GM12874 (cell line): ENCODE measurements at regions not wholly inside any gene's neighbourhood (a gene's known extent, or its start where the extent isn't known, plus 50 kb on each side); places are given as distances from the start of the nearest gene placed in this dataset.

ENCODE experiments used
- TF ChIP-seq, protein P1 (sequence below): IDR thresholded peaks from 2 replicates; pipeline ENCODE4 v1.5.1; 2011; ENCODE audit warnings: low read depth, mild to moderate bottlenecking, control low read depth, low read length, moderate library complexity; ENCODE audit not compliant: insufficient read depth

GRCh38 chr1:29645586-29645985, 409.3 kb downstream of the PTPRU start:
- TF ChIP-seq, protein P1, sequence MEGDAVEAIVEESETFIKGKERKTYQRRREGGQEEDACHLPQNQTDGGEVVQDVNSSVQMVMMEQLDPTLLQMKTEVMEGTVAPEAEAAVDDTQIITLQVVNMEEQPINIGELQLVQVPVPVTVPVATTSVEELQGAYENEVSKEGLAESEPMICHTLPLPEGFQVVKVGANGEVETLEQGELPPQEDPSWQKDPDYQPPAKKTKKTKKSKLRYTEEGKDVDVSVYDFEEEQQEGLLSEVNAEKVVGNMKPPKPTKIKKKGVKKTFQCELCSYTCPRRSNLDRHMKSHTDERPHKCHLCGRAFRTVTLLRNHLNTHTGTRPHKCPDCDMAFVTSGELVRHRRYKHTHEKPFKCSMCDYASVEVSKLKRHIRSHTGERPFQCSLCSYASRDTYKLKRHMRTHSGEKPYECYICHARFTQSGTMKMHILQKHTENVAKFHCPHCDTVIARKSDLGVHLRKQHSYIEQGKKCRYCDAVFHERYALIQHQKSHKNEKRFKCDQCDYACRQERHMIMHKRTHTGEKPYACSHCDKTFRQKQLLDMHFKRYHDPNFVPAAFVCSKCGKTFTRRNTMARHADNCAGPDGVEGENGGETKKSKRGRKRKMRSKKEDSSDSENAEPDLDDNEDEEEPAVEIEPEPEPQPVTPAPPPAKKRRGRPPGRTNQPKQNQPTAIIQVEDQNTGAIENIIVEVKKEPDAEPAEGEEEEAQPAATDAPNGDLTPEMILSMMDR: no peak

- TF ChIP-seq, protein P1: no peak
Measured at GRCh38 chr1:29644812-29645211, 408.5 kb downstream of the PTPRU start.

GRCh38 chr1:29643838-29644440, 407.6 kb downstream of the PTPRU start:
- TF ChIP-seq, protein P1: no peak

DNA sequence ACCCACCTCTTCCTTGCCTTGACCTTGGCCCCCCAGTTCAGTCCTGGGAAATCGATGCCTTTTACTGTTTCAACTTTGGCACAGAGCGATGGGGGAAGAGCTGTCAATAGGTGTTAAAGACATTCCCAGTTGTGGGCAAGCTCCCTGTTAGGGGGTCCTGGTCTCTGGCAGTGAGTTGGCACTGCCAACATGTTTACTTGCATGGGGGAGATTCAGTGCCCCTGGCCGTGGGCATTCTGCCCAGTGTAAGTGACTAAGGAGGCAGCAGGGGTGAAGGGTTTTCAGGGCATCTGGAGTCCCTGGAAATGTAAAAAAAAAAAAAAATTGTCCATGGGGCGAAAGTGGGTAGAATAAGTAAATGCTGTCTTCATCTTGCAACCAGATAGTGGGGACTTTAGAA, 407.0 kb downstream of the PTPRU start:
- TF ChIP-seq, protein P1: no peak

DNA sequence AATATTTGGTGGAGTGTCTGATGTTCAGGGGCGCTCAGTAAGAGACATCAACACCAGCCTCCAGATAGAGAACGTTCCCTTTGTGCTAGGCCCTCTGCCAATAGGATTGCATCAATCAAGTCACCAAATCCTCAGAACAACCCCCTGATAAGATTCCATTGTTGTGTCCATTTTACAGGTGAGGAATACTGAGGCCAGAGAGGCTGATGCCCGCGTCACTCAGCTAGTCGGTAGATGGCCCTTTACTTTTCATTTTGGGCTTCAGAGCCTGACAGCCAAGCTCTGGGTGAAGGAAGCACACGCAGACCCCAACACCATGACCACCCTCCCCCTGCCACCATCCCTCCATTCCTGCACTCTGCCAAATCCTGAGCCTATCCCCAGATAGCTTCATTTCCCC, 406.2 kb downstream of the PTPRU start:
- TF ChIP-seq, protein P1: no peak

GRCh38 chr1:29641921-29642320, 405.6 kb downstream of the PTPRU start:
- TF ChIP-seq, protein P1: no peak

DNA sequence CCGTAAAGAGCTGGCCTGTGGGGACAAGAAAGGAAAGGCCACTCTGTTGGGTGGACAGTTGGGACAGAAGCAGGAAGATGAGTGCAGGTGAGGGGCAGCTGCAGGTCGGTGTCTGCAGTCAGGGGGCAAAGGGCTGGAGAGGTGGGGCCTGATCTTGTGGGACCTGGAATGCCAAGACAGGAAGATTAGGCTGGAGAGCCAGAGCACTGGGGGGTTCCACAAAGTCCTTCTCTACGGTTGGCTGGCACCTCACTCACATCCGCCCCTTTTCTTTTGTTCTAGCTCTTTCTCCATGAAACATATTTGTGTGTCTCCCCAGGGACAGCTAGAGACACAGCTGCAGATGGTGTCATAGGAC, 404.1 kb downstream of the PTPRU start:
- TF ChIP-seq, protein P1: no peak
